OCI-LY7 (cell line): ENCODE measurements at regions not wholly inside any gene's neighbourhood (a gene's known extent, or its start where the extent isn't known, plus 50 kb on each side); places are given as distances from the start of the nearest gene placed in this dataset.

Experiments used
- EZH2phosphoT487 ChIP-seq: fragments of 200-600 bp; sonication (generic); IDR thresholded peaks from 2 replicates; pipeline ENCODE4 v1.6.1; 2018; ENCODE audit warnings: low read depth, borderline replicate concordance, mild to moderate bottlenecking, mixed run types, antibody characterized with exemption, low read length, moderate library complexity, mixed read lengths
- TF ChIP-seq, protein P1 (sequence below): fragments of 200-600 bp; sonication (generic); conservative IDR thresholded peaks from 2 replicates; pipeline ENCODE4 v1.5.1; 2014; ENCODE audit warnings: mild to moderate bottlenecking, antibody characterized with exemption, low read length, moderate library complexity, mixed read lengths

- TF ChIP-seq, protein P1, sequence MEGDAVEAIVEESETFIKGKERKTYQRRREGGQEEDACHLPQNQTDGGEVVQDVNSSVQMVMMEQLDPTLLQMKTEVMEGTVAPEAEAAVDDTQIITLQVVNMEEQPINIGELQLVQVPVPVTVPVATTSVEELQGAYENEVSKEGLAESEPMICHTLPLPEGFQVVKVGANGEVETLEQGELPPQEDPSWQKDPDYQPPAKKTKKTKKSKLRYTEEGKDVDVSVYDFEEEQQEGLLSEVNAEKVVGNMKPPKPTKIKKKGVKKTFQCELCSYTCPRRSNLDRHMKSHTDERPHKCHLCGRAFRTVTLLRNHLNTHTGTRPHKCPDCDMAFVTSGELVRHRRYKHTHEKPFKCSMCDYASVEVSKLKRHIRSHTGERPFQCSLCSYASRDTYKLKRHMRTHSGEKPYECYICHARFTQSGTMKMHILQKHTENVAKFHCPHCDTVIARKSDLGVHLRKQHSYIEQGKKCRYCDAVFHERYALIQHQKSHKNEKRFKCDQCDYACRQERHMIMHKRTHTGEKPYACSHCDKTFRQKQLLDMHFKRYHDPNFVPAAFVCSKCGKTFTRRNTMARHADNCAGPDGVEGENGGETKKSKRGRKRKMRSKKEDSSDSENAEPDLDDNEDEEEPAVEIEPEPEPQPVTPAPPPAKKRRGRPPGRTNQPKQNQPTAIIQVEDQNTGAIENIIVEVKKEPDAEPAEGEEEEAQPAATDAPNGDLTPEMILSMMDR, result no peak
- TF ChIP-seq EZH2phosphoT487, result no peak
These were observed 446.1 kb upstream of the SULF2 start for GRCh38 chr20:48231253-48231930.
